ENCODE measurements at regions not wholly inside any gene's neighbourhood (a gene's known extent, or its start where the extent isn't known, plus 50 kb on each side); places are given as distances from the start of the nearest gene placed in this dataset.

- TF ChIP-seq CTCF (IDR thresholded peaks at IDR 0.05) (no peak), POLR2A (IDR thresholded peaks at IDR 0.05) (no peak)
These were observed 67.5 kb upstream of the CACNA1D start for GRCh38 chr3:53426918-53427317.
